Inflammatory macrophage treated with lipopolysaccharide for 1 hour (primary cell): ENCODE measurements at regions not wholly inside any gene's neighbourhood (a gene's known extent, or its start where the extent isn't known, plus 50 kb on each side); places are given as distances from the start of the nearest gene placed in this dataset.

ENCODE experiments used
- DNase-seq, 2 donors: peaks; one replicate each; pipeline ENCODE4 v3.0.0-alpha.2; 2020 to 2022

DNA sequence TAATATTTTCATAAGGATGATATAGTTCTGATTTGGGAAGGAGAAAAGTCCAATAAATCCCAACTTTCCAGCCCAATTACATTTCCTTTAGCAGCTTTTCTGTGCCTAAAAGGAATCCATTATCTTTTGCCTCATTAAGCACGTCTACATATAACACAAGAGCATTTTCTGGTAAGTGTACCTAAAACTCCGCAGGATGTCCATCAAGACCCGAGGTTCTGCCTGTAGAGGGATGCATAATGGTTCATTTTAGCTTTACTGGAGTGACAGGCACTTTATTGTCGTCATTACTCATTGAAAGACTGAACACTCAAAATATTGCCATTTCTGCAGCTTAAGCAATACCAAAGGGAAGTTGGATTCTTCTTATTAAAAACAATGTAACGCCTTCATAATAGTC is 669.0 kb downstream of the PRELID2 start:
- DNase-seq, result no peak

DNA sequence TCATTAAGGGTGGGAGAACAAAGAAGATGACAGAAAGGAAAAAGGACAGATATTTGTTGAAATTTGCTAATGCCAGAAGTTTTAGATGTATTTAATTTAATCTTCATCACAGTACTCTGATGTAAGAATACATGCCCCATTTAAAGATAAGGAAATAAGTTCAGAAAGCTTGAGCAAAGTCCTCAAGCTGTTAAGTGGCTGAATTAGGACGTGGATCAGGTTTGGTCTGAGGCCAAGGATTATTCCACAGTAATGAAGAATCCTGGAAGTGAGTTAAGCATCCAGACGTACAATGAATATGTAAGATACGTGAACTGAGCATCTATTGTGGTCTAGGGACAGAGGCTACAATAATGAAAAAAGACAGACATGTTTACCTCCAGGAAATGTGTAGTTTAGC is 671.3 kb downstream of the PRELID2 start:
- no peak for DNase-seq

DNA sequence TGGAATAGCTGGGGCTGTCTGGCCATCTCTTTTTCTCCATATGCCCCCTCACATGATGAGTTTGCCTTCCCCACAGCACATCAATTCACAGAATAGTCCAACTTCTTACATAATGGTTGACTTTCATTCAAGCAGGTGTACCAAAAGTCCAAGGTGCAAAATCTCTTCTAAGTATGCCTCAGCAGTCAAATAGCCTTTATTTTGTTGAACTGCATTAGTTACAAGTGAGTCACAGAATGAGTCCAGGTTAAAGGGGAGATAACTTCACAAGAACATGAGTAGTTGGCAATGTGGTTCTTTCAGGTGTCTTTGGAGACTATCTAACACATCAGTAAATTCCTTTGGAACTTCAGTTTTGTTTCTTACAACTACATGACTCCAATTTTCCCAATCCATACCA is 672.5 kb downstream of the PRELID2 start:
- DNase-seq, result no peak

DNA sequence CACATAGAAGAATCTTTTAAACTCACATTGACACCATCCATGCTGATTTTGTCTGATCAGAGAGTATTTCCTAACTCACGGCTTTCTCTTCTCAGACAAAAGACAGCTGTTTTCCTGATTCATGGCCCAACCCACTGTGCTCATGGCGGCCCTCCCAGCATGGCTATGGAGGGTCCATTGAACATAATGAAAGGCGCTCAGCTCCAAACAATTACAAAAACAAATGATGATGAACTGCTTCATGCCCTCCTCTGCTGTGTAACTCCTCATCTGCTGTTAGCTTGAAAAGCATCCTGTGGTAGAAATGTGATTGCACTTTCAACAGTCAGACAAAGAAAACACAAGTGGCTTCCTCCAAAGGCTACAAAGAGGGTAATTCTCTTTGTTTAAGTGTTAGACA is 673.8 kb downstream of the PRELID2 start:
- DNase-seq, result no peak

DNA sequence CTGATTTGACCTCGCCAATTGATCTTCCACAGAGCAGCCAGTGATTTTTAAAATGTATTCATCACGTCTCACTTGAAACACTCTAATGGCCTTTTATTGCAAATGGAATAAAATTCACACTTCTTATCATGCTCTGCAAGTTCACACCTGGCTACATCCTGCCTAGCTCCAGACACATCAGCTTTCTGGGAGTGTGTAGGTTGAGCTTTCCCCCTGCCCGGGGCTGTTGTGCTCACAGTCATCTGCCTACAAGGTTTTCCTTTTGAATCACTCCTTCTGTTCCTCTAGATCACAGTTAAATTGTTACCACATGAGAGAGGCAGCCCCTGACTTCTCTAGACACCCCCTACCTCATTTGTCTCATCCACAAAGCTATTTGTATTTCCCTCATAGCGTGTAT is 674.5 kb downstream of the PRELID2 start:
- no peak for DNase-seq

DNA sequence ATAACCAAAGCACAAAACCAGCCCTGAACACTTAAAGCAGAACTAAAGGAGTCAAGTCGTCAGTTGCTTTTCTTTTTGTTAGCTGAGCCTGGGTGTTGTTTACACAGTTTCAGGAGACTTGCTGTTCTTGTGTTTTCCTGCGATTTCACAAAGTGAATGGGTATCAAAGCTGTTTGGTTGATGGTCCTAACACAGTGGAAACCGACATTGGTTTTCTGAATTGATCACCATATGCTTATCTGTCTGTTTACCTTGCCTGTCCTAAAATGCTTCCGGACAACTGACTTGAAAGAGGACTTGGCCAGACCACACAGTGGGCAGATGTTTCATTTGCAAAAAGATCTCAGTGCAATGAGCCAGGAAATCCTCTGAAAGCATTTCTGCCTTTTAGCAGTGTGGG is 676.4 kb downstream of the PRELID2 start:
- no peak for DNase-seq

DNA sequence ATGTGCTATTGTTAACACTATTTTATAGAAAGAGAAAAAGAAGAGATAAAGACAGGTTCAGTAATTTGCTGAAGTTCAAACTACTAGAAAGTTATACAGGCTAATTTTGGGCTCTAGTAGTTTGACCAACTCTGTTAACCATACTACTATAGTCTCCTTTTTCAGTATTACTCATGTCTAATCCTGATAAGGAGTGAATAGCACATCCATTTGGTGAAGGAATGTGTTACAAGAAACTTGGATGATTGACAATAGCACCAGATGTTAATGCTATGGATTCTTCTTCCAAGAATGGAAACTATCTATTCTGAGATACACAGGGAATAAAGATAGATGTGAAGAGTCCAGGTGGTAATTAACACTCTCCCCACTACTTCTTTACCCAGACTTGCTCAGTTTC is 677.3 kb downstream of the PRELID2 start:
- DNase-seq, result no peak

DNA sequence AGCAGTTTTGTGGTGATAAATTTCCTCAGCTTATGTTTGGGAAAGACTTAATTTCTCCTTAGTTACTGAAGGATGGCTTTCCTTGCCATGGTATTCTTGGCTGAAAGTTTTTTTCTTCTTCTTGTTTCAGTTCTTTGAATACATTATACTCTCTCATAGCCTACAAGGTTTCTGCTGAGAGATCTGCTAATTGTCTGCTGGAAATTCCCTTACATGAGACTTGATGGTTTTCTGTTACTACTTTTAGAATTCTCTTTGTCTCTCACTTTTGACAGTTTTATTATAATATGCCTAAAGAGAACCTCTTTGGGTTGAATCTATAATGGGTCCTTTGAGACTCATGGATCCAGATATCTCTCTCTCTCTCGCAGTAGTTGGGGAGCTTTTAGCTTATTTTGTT is 693.6 kb downstream of the PRELID2 start:
- no peak for DNase-seq

DNA sequence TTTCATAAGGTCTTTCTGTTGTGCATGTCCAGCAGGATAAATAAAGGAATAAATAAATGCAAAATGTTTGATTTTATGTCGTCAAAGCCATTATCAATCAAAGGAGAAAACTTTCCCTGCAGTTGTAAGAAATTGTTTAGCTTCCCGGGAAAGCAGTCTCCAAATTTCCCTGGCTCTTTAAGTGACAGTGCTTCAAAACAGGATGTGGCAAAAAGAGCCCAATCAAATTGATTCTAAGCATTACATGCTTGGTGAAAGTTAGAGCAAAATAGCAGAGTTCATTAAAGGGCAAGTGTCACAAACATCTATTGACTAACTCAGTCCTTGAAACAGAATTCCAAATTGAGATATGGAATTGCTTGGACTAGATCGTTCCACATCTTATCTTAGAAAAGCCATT is 704.1 kb downstream of the PRELID2 start:
- DNase-seq, result no peak

DNA sequence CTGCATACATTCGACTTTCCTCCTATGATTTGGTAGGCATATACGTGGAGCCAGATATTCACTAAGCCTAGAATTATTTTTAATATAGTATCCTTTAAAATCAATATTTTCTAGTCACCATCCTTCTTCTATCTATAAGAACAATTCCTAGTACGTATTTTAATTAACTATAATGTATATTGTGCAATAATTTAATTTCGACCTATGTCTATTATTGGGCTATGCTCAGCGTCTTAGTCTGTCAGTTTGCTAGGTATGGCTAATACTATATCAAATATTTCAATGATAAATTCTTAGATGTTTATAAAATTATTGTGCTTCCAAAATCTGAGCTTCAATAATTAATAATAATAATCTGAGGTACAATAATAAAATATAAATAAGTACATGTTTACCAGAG is 705.3 kb downstream of the PRELID2 start:
- DNase-seq, result no peak

DNA sequence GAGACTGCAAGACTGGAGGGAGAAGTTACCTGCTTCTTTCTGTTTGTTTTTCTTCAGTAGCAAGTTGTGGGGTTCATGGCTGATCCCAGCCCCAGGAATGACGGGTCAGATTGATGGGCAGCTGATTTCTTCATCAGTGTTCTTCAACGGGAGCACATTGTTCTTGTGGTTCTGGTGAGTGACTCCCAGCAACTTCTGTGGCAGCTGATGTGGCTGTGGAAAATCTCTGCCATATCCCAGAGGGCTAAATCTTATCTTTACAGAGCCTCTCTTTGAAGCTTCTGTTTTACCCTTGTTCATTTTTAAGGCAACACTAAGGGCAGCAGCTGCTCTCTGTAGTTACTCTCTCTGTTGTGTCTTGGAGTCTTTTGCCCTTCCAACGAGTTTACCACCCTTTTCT is 710.3 kb downstream of the PRELID2 start:
- no peak for DNase-seq

DNA sequence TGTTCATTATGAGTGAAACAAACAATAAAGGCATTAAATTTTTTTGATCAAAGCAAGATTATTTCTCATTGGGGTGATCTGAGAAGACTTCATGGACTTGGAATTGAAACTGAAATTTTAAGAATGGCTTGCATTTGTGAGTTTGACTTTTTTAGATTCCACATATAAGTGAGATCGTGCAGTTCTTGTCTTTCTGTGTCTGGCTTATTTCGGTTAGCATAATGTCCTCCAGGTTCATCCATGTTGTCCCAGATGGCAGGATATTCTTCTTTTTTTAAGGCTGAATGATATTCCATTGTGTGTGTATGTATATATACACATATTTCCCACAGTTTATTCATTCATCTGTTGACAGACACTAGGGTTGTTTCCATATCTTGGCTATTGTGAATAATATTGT is 716.5 kb downstream of the PRELID2 start:
- no peak for DNase-seq

DNA sequence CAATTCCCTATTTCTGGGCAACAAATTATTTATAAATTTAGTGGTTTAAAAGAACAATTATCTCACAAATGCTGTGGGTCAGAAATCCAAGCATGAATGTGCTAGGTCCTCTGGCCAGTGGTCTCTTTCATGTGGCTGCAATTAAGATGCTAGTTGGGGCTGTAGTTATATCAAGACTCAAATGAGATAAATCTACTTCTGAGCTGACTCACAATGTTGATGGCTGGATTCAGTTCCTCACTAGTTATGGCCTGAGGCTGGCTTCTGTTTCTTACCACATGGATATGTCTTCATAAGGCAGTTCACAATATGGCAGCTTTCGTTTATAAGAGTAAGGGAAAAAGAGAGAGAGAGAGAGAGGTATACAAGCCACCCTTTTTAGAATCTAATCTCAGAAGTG is 717.0 kb downstream of the PRELID2 start:
- DNase-seq, result no peak

DNA sequence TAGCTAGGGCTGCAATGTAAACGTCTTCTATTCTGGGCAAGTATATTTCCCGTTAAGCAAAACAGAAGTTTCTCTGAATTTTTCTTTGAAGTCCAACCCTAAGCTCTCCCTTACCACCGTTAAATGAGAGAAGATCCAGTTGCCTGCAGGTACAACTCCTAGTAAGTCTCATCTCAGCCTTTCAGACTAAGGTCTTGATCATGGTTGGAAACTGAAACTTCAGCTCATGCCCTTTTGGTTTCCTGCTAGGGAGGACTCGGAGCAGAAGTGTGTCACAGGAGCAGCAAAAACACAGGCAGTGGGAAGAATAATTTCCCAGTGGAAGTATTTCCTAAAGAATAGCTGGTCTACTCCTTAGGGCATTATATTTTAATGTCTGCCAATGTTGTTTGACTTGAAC is 717.9 kb downstream of the PRELID2 start:
- no peak for DNase-seq

DNA sequence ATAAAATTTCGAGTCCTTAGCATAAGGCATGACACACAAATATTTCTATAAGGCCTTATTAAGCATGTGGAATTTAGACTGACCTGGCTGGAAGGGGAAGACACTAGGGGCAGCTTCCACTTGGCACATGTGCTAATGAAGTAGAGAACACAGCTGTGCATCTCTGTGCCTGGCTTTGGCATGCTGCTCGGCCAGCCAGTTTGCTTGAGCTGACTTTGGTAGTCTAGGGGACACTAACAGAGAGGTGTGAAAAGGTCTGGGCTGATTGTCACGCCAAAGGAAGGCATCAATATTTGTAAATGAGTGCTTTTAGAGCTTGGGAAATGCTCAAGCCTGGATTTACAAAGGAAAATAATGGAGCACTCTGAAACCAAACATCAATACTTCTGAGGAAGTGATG is 723.7 kb downstream of the PRELID2 start:
- DNase-seq, result no peak

DNA sequence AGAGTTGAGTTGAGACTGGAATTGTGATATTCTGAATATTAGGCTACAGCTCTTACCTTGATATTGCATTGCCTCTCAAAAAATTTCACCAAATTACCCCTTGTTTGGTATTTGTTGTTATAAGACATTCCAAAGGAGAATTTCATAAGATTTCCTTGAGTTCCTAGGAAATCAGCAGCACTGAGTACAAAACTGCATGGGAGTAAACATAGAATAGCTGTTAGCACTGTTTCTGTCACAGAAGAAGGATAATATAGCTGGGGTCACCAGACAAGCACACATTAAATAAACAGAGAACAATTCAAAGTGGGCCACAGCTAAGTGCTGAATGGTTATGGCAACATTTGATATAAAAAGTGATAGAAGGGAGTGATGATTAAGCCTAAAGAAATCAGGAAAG is 724.3 kb downstream of the PRELID2 start:
- DNase-seq, result no peak

DNA sequence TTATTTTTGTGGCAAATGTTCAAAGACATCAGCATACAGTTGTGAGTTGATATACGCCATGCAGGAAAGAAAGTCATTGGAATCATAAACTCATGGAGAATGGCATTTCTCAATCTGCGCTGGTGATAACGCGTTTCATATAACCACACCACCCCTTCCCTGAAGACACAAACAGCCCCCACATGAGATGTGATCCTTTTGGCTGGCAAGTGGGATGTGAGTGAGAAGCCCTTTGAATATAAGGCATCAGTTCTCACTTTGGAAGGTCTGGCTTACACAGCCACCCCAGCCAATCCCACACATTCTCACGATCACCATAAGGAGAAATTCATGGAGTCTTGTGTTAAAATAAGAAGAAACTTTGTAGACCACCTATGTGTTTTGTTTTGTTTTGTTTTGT is 725.0 kb downstream of the PRELID2 start:
- no peak for DNase-seq

DNA sequence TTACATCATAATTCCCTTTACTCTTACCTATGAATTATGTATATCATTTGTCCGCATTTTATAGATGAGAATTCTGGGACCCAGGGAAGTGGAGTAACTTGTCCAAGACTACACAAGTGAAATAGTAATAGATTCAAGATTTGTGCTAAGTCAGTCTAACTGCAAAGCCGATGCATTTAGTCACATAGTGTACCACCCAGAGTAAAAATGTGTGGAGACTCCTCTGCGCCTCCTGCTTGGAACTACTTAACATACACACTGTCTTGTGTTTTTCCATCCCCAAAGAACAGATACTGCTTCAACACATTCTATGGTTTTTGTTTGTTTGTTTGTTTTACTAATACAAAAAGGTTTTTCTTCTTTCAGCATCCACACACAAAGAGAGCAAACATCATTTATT is 729.8 kb downstream of the PRELID2 start:
- no peak for DNase-seq

DNA sequence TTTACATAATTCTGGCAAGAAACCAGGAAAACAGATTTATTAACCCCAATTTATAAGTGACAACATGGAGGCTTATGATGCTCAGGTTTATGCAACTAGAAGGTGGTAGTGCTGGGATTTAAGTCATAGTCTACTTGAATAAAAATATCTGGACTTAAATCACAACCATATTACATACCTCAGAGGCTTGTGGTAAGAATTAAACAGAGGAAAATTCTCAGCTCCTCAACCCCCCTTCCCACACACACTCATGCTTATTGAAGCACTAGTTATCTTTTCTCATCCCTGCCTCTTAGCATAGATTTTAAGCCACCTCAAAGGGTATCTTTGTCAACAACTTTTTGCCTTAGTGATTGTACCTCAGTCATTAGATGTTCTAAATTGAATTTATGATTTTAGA is 731.0 kb downstream of the PRELID2 start:
- DNase-seq, result no peak

DNA sequence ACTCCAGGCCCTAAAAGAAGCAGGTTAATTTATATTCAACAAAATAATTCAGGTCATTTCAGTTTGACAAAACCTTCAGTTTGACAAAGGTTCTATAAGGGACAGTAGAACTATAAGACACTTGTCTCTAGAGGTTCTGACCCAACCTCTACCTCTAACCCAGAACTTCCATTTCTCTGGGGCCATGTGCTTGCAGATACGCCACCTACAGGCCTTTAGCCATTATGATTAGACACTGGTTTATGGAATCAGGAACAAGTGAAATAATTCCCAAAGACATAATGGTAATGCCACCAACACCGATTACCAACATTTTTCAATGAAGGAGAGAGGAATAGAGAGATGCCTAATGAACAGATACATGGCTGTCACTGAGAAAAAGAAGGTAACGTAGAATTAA is 733.9 kb downstream of the PRELID2 start:
- DNase-seq, result no peak

DNA sequence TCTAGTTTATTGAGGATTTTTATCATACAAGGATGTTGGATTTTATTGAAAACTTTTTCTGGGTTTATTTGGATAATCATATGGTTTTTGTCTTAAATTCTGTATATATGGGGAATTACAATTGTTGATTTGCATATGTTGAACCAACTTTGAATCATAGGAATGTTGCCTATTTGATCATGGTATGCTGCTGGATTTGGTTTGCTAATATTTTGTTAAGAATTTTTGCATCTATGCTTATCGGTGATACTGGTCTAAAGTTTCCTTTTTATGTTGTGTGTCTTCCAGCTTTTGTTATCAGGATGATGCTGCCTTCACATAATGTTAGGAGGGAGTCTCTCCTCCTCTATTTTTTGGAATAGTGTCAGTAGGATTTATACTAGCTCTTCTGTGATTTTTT is 745.0 kb downstream of the PRELID2 start:
- DNase-seq, result no peak

DNA sequence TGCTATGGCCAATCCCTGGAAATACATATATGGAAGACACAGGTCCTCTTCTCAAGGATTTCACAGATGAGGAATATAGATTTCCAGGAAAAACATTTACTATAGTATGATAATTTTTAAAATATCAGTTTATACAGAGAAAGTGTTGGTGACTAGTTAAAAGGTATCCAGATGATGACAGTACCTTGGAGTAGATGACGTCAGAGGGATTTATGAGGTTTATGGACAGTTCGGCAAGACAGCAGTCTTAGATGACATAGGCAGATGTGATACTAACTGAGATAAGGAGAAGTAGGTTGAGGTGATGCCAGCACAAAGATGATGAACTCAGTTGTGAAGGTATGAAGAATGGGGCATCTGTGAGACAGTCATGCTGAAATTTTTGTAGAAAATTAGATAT is 750.3 kb downstream of the PRELID2 start:
- no peak for DNase-seq

DNA sequence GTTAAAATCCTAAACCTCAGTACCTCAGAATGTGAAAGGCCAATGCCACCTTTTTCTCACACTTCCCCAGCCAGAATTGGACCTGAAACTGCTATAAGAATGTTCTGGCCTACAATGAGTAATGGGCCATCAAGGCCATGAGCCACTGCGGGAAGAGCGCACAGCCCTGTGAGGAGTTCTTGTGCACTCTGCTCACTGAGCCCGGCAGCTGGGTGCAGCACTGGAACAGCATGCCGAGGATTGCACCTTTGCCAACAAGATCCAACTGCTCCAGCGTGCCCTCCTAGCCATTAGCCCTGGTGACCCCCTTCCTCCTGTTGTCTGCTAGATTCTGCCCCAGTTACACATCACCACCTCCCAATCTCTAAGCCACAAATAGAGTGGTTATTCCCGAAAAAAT is 758.1 kb downstream of the PRELID2 start:
- DNase-seq, result no peak

DNA sequence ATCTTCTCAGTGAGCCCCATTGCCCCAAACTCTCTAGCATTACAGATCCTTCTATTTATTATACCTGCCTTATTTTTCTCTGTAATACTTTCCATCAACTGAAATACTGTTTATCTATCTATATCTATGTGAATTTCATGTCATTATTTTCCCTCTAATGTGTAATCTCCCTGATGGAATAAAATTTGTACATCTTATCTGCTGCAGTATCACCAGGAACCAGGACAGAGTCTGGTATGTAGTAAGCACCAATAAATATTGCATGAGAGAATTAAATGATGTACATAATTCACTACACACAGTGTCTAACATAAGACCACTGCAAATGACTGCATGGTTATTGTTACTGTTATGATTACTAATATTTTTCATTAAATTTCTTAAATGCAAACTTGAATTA is 759.1 kb downstream of the PRELID2 start:
- DNase-seq, result no peak

DNA sequence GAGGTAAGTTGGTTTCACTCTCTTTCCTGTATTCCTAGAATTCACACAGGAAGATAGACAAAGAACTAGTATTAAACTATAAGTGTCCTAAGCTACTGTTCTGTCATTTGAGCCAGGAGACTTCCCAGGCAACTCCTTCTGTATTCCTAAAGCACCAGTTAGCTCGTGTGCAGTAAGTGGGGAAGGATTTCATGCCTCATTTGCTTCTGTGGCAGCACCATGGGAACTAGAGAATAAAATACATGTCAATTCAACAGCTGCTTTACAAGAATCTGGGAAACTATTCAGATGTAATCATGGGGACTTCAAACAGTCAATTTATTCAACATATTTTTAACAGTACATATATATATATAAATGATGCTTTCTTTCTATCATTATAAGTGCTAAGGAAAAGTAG is 762.3 kb downstream of the PRELID2 start:
- no peak for DNase-seq

DNA sequence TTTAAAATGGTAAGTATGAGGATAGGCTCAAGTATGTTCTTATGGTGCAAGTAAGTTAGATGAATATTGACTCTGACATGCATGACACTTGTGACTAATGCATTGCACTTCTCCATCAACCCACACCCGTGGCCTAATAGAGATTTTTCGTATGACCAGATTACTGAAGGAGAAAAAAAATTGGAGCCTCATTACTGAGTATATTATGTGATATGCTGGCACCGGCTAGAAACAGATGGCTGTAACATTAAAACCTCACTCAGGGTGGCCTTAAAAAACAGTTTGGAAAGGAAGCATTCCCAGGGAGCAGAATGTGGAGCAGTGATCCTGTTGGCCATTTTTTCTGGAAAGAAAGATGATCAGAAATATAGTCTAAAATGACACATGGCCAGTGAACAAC is 766.4 kb downstream of the PRELID2 start:
- DNase-seq, result no peak
